K562 (cell line): ENCODE measurements at regions not wholly inside any gene's neighbourhood (a gene's known extent, or its start where the extent isn't known, plus 50 kb on each side); places are given as distances from the start of the nearest gene placed in this dataset.
"Not testable (repeated sequence)": the region's sequence is repeated elsewhere in the genome, so short reads cannot be mapped to it uniquely, and the experiment has no call there.

Experiments
- ATF6 ChIP-seq: sonication (generic); formaldehyde crosslinking; IDR thresholded peaks from 2 replicates; pipeline ENCODE4 v1.4.0; 2020; ENCODE audit warnings: mild to moderate bottlenecking, missing genetic modification reagents
- CREBBP ChIP-seq: IDR thresholded peaks from one replicate; pipeline ENCODE4 v1.6.1; 2012; ENCODE audit warnings: low read depth, mild to moderate bottlenecking, control low read depth, inconsistent platforms, low read length
- CREM ChIP-seq: IDR thresholded peaks from 2 replicates; pipeline ENCODE4 v1.6.1; 2014; ENCODE audit warnings: antibody characterized with exemption, low read depth
- CTCF ChIP-seq, 3 experiments: IDR thresholded peaks in 2 of 3; conservative IDR thresholded peaks in 1 of 3; 2 replicates each; pipeline ENCODE4 v1.5.1; 2011 to 2012; ENCODE audit warnings: low read length in 3 of 3, mild to moderate bottlenecking in 3 of 3, control low read depth in 2 of 3, improper control_type of control experiment in 1 of 3, inconsistent platforms in 1 of 3, low read depth in 1 of 3, mixed read lengths in 1 of 3, moderate library complexity in 1 of 3; ENCODE audit not compliant: insufficient read depth in 2 of 3
- DIDO1 ChIP-seq: fragments of 450-650 bp; IDR thresholded peaks from 2 replicates; pipeline ENCODE4 v1.6.1; 2016; ENCODE audit warnings: low read depth, missing biosample characterization, missing genetic modification characterization
- EP300 ChIP-seq: IDR thresholded peaks from 2 replicates; pipeline ENCODE4 v1.6.1; 2012; ENCODE audit warnings: low read length, improper control_type of control experiment
- GABPA ChIP-seq: fragments of 200-800 bp; sonication (Bioruptor generic); conservative IDR thresholded peaks from 2 replicates; pipeline ENCODE4 v1.6.1; 2016; ENCODE audit warnings: low read depth, missing genetic modification characterization, missing compliant biosample characterization
- GMEB1 ChIP-seq: fragments of 250-450 bp; sonication (Bioruptor Pico); IDR thresholded peaks from 2 replicates; pipeline ENCODE4 v1.4.0; 2020; ENCODE audit warnings: mild to moderate bottlenecking
- GTF2F1 ChIP-seq: IDR thresholded peaks from 2 replicates; pipeline ENCODE4 v1.6.1; 2011; ENCODE audit warnings: low read depth, low read length, improper control_type of control experiment
- POLR2A ChIP-seq: fragments of 450-650 bp; conservative IDR thresholded peaks from 2 replicates; pipeline ENCODE4 v1.6.1; 2016
- ZNF175 ChIP-seq: fragments of 200-800 bp; sonication (Bioruptor generic); IDR thresholded peaks from 2 replicates; pipeline ENCODE4 v1.6.1; 2016; ENCODE audit warnings: low read depth, mild to moderate bottlenecking, missing genetic modification characterization, missing compliant biosample characterization
- ZNF561 ChIP-seq: fragments of 450-650 bp; formaldehyde crosslinking; conservative IDR thresholded peaks from 2 replicates; pipeline ENCODE4 v1.4.0; 2020; ENCODE audit warnings: mild to moderate bottlenecking, moderate library complexity
- ZNF586 ChIP-seq: fragments of 450-650 bp; formaldehyde crosslinking; conservative IDR thresholded peaks from 2 replicates; pipeline ENCODE4 v1.4.0; 2020; ENCODE audit warnings: mild to moderate bottlenecking, moderate library complexity

GRCh38 chr9:110023221-110023620, 184.7 kb downstream of the C9orf152 start:
- TF ChIP-seq GTF2F1; CTCF (IDR thresholded peaks at IDR 0.05 in 2 of 3, conservative IDR thresholded peaks at IDR 0.05 in 1 of 3; ENCODE audit: insufficient read depth in 2 of 3, low read depth in 1 of 3, low read length in 3 of 3); GMEB1 (CRISPR knock-in tag); ZNF586 (CRISPR knock-in tag); DIDO1 (tag); ATF6; CREM; POLR2A; EP300; ZNF561; ZNF175 (CRISPR knock-in tag); CREBBP; GABPA: not testable (repeated sequence)
